CD4-positive, alpha-beta T cell treated with Interleukin-2 at 100 ng/mL for 4 hours (primary cell): ENCODE measurements at regions not wholly inside any gene's neighbourhood (a gene's known extent, or its start where the extent isn't known, plus 50 kb on each side); places are given as distances from the start of the nearest gene placed in this dataset.
"Not testable (repeated sequence)": the region's sequence is repeated elsewhere in the genome, so short reads cannot be mapped to it uniquely, and the experiment has no call there.

Experiments
- DNase-seq: peaks from one replicate; pipeline ENCODE4 v3.0.0-alpha.2; 2020; ENCODE audit warnings: low spot score

DNA sequence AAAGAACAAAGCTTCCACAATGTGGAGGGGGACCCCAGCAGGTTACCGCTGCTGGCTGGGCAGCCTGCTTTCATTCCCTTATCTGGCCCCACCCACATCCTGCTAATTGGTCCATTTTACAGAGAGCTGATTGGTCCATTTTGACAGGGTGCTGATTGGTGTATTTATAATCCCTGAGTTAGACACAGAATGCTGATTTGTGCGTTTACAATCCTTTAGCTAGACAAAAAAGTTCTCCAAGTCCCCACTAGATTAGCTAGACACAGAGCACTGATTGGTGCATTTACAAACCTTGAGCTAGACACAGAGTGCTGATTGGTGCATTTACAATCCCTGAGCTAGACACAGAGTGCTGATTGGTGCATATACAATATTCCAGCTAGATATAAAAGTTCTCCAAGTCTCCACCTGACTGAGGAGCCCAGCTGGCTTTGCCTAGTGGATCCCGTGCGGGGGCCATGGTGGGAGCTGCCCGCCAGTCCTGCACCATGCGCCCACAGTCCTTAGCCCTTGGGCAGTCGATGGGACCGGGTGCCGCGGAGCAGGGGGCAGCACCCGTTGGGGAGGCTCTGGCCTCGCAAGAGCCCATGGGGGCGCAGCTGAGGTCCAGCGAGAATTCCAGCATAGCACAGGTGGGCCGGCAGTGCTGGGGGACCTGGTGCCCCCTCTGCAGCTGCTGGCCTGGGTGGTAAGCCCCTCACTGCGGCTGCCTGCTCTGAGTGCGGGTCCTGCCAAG is 88.8 kb upstream of the MYLIP start:
- DNase-seq = not testable (repeated sequence)

GRCh38 chr6:16038938-16039337 is 89.9 kb upstream of the MYLIP start:
- no peak for DNase-seq

DNA sequence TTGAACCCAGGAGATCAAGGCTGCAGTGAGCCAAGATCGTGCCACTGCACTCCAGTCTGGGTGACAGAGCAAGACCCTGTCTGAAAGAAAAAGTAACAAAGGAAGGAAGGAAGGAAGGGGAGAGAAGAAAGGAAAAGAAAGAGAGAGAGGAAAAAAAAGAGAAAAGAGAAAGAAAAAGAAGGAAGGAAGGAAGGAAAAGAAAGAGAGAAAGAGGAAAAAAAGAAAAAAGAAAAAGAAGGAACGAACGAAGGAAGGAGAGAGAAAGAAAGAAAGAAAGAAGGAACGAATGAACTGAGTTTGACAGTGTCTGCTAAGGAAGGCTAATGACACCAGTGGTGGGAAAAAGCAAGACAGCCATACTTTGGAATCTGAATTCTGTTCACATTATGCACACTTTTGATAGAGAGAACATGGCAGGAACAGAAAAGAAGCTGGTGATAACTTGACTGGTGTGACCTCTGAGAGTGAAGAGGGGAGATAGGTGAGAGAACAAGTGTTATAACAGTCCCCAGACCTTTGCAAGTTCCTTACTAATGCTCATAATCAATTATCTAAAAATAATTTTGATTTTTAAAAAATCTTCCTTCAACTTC is 93.3 kb upstream of the MYLIP start:
- DNase-seq = no peak

- no peak for DNase-seq
These were observed 95.7 kb upstream of the MYLIP start for GRCh38 chr6:16033214-16033613.

- no peak for DNase-seq
These were observed 97.5 kb upstream of the MYLIP start for GRCh38 chr6:16031278-16031981.

GRCh38 chr6:16028966-16029365 is 99.9 kb upstream of the MYLIP start:
- DNase-seq = no peak

DNA sequence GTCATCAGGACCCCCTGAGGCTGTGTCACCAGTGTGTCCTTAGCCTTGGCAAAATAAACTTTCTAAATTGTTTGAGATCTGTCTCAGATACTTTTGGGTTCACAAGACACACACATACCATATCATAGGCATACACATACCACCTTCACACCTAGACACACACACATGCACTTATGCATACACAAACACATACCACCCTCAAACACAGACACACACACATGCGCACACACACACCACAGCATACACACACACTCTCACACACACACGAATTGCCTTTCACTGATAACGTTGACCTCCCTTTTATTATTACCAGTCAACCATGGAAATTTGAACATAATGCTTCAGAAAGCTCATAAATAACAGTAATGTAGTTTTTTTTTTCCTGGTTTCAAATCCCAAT is 108.6 kb upstream of the MYLIP start:
- no peak for DNase-seq

GRCh38 chr6:16019462-16019861 is 109.4 kb upstream of the MYLIP start:
- DNase-seq = no peak

GRCh38 chr6:16018626-16019025 is 110.3 kb upstream of the MYLIP start:
- no peak for DNase-seq

GRCh38 chr6:16014325-16014724 is 114.6 kb upstream of the MYLIP start:
- DNase-seq = not testable (repeated sequence)

DNA sequence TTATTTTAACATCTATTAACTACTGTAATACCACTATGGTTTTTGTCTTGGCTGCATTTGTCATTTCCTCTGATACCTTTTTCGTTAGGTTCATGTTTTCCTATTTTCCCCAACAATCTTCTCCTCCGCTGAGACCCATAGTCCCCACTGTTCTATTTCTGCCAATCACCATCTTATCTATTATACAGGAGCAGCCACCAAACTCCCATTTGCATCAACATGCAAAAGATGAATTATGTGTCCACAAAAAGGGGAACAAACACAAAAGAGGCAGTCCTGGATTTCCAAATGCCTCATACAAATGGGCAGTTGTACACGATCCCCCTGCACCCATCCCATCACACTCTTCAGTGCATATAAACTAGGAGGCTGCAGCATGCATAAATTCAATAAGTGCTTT is 121.7 kb upstream of the MYLIP start:
- no peak for DNase-seq

- DNase-seq = no peak
These were observed 122.2 kb upstream of the MYLIP start for GRCh38 chr6:16006681-16007080.

DNA sequence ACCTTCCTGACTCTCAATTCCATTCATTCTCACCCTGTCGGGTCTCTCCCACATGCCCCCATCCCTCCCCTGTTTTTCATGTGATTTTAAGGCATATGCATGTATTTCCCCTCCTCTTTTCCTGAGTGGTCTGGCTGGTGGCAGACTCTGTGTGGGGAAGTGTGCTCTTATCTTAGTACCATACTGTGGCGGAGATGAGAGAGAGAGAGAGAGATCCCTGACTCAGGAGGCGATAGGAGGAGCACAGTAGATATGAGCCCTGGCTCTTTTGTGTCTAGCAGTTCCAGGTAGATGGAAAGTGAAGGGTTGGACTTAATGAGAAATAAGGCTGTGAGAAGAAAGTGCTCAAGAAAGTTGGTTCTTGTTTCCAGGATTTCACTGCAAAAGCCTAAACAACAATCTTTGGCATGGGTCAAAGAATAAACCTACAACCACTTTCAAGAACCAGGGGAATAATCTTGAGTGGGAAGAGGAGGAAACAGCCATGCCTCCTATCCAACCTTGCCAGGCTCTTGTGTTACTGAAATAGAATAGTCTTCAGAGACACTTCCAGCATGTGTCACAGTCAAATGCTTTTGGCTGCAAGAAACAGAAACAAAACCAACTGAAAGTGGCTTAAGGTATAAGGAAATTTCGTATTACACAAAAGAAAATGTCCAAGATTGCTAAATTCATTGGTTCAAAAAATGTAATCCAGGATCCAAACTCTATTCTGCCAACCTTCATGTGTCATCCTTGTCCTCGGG is 123.8 kb upstream of the MYLIP start:
- no peak for DNase-seq

- DNase-seq = no peak
These were observed 125.7 kb upstream of the MYLIP start for GRCh38 chr6:16003197-16003491.

DNA sequence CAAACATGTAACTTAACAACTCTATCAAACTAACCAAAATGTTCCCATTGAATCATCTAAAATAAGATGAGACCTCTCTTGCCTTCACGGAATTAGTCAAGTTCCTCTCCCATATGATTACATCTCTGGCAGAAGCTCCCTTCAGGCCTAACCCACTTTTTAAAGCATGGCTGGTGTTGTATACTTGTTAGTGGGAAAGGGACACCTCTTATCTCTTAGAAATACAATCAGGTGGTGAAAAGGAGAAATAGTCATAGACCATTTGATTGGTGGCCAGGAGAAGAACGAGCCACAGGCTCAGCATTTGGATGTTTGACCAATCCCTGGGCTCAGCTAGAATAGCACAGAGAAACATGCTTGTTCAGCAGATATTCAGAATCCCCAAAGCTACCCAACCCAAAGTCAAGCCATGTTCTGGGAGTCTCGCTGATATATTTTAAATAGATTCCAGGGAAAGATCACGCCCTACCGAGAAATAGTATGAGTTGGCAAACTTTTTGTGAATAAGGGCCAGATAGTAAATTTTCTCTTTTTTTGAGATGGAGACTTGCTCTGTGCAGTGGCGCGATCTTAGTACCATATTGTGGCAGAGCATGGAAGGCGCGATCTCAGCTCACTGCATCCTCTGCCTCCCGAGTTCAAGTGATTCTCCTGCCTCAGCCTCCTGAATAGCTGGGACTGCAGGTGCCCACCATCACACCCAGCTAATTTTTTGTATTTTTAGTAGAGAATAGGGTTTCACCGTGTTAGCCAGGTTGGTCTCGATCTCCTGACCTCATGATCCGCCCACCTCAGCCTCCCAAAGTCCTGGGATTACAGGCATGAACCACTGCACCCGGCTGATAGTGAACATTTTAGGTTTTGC is 126.3 kb upstream of the MYLIP start:
- DNase-seq = no peak

DNA sequence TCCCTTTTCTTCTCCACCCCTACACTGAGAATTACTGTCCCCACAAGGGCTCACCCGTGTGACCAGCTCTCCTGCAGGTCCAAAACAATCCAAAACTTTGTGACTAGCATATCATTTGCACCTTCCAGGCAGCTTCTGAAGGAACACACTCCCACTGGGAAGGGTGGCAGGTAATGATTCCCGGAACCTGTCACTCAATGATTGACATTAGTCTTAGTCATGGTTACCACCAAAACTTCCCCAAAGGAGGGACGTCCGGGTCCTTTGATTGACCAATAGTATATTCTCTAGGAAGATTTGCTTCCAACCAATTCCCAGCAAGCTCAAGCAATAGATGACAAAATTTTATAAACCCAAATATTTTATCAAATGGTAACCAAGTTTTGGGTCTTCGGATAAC is 127.7 kb upstream of the MYLIP start:
- DNase-seq = no peak

GRCh38 chr6:15999201-15999600 is 129.7 kb upstream of the MYLIP start:
- DNase-seq = no peak

DNA sequence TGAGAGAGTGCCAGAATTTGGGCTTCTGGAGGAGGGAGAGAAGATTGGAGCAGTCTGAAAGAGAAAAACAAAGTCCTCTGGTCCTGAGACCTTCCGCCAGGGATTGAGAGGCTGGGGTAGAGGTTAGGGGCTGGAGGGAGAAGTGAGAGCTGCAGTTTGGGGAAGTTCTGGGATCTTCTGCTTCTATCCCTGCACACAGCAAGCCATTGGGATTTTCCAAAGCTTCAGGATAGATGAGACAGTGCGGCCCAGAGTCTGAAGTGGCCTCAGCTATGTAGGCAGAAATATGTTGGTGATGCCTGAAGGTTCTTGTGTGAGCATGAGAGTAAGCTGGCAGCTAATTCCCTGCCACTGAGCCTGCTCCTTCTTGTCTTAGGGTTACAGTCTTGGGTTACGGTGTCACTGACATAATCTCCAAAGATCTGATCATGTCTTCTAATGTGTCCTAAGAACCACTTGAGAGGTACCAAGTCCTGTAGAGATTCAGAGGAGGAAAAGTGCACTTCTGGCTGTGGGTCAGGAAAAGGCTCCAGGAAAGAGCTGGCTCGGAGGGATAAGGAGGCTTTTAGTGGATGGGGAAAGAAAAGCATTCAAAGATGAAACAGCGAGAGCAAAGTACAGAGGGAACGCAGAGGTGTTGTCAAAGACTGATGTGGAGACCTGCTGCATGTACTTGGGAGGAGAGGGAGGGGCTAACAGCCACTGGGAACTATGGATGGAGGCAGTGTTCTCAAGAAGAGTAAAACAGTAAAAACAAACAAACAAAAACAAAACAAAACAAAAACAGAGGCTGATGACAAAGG is 131.1 kb upstream of the MYLIP start:
- no peak for DNase-seq

GRCh38 chr6:15996030-15996429 is 132.9 kb upstream of the MYLIP start:
- DNase-seq = no peak

DNA sequence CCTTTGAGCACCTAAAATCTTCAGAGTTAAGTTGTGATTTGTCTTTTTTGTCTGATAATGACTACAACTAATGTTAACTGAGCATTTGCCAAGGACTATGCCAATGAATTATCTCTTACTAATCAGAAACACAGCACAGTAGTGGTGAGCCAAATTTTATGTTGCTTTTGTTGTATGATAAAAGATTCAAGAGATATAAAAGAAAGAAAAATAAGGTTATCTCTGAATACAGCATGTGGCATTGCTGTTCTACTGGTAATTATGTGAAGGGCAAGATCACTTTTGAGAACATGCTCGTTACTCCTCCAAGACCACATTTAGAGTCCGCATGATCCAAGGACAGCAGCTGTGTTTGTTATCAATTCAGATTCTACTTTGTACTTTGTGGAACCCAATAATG is 133.4 kb upstream of the MYLIP start:
- no peak for DNase-seq

DNA sequence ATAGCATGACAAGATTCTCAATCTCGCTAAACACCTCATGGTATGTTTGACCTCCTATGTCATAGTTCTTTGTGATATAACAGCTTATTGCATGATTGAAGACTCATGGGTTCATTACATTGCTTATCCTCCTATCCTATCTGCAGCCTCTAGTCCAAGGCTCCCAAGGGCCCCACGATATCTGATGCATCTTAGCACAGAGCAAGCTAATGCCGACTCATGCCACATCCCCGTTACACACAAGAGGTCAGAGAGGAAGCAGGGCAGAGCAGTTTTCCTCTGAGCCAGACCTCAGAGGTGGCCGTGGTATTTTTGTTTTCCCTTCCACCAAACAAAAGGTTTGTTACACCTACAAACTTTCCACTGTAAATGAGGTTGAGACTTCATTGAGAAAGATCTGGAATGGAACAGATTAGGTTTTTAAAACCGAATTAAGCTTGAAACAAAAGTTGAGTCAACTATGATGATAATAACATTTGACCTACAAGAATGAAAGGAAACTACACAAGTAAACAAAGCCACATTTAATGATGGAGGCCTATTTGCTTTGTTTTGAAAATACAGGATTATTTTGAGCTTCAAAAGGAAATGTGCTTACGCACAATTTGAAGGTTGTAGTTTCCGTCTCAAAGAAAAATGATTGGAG is 133.9 kb upstream of the MYLIP start:
- no peak for DNase-seq
